Fibroblast of pulmonary artery (primary cell): ENCODE measurements at regions not wholly inside any gene's neighbourhood (a gene's known extent, or its start where the extent isn't known, plus 50 kb on each side); places are given as distances from the start of the nearest gene placed in this dataset.
"Not testable (repeated sequence)": the region's sequence is repeated elsewhere in the genome, so short reads cannot be mapped to it uniquely, and the experiment has no call there.

Source experiments
- DNase-seq: peaks from one replicate; pipeline ENCODE4 v3.0.0-alpha.2; 2010; ENCODE audit warnings: low read depth
- H3K4me3 ChIP-seq: replicated peaks from 2 replicates; pipeline ENCODE4 v1.5.1; 2011; ENCODE audit warnings: low read depth, mild to moderate bottlenecking, control low read depth, low read length, moderate library complexity
- TF ChIP-seq, protein P1 (sequence below): IDR thresholded peaks from 2 replicates; pipeline ENCODE4 v1.5.1; 2011; ENCODE audit warnings: mild to moderate bottlenecking, control low read depth, low read length, inconsistent platforms; ENCODE audit errors: missing control alignments

DNA sequence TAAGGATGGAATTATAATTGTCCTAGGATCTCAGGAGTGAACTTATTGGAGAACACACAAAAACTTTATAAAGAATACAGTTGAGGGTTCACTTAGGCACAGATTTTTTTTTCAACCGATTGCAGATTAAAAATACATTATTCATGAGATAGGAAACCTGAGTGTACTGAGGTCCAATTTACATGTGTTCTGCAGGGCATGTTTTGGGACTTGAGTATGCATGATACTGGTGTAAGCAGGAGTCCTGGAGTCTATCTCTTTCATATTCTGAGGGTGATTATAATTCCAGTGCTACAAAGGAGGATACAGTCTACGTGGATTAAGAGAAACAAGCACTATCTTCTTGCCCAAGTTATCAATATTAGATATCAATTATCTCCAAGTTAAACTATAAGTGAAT is 139.3 kb upstream of the HSFY2 start:
- TF ChIP-seq, protein P1, sequence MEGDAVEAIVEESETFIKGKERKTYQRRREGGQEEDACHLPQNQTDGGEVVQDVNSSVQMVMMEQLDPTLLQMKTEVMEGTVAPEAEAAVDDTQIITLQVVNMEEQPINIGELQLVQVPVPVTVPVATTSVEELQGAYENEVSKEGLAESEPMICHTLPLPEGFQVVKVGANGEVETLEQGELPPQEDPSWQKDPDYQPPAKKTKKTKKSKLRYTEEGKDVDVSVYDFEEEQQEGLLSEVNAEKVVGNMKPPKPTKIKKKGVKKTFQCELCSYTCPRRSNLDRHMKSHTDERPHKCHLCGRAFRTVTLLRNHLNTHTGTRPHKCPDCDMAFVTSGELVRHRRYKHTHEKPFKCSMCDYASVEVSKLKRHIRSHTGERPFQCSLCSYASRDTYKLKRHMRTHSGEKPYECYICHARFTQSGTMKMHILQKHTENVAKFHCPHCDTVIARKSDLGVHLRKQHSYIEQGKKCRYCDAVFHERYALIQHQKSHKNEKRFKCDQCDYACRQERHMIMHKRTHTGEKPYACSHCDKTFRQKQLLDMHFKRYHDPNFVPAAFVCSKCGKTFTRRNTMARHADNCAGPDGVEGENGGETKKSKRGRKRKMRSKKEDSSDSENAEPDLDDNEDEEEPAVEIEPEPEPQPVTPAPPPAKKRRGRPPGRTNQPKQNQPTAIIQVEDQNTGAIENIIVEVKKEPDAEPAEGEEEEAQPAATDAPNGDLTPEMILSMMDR = no peak
- no peak overlapping the region for H3K4me3 ChIP-seq
- DNase-seq = no peak

DNA sequence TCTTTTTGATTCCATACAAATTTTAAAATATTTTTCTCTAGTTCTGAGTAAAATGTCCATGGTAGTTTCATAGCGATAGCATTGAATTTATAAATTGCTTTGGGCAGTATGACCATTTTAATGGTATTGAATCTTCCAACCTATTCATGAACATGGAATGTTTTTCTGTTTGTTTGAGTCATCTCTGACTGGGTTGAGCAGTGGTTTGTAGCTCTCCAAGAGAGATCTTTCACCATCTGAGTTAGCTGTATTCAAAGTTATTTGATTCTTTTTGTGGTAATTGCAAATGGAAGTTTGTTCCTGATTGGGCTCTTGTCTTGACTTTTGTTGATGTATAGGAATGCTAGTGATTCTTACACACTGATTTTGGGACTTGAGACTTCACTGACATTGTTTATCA is 136.3 kb upstream of the HSFY2 start:
- peak; percentile 20 for DNase-seq
- TF ChIP-seq, protein P1 = no peak

DNA sequence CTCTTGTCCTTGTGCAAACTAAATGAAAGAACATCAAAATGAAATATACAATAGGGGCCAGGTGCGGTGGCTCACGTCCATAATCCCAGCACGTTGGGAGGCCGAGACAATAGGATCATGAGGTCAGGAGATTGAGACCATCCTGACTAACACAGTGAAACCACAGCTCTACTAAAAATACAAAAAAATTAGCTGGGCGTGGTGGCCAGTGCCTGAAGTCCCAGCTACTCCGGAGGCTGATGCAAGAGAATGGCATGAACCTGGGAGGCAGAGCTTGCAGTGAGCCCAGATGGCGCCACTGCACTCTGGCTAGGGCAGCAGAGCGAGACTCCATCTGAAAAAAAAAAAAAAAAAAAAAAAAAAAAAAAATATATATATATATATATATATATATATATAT is 132.7 kb upstream of the HSFY2 start:
- DNase-seq = peak; percentile 22

More for the DNA sequence above, 136.3 kb upstream of the HSFY2 start:
- H3K4me3 ChIP-seq = no peak overlapping the region

DNA sequence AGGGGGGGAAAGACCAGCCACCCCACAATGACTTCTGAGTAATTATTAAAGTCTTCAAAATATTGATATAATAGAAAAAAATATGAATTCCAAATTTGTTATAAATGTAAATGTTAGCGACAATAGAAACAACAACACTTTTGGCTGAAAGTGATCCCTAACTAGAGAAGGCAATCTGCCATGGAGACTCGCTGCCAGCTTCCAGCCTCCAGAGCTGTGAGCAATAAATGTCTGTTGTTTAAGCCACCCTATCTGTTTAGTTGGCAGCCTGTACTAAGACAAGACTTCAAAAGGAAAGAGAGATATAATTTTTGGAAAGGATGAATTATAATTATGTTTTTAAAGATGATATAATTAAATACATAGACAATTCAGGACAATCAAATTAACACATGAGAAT is 130.8 kb upstream of the HSFY2 start:
- H3K4me3 ChIP-seq = no peak overlapping the region
- TF ChIP-seq, protein P1 = no peak
- no peak for DNase-seq

More for the DNA sequence above, 132.7 kb upstream of the HSFY2 start:
- H3K4me3 ChIP-seq = not testable (repeated sequence)

DNA sequence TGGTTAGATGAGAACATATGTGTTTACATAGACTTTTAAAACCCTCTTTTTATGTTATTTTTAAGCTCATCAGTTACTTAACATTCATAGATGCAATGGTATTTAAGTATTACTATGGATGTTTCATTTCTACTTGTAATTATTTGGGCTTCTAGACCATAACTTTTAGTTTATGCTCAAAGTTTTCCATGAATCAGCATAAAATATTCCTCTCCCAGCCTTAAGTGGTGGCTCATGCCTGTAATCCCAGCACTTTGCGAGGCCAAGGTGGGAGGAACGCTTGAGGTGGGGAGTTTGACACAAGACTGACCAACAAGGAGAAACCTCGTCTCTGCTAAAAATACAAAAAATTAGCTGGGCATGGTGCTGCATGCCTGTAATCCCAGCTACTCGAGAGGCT is 118.5 kb upstream of the HSFY2 start:
- TF ChIP-seq, protein P1 = no peak
- no peak overlapping the region for H3K4me3 ChIP-seq
- DNase-seq = no peak

DNA sequence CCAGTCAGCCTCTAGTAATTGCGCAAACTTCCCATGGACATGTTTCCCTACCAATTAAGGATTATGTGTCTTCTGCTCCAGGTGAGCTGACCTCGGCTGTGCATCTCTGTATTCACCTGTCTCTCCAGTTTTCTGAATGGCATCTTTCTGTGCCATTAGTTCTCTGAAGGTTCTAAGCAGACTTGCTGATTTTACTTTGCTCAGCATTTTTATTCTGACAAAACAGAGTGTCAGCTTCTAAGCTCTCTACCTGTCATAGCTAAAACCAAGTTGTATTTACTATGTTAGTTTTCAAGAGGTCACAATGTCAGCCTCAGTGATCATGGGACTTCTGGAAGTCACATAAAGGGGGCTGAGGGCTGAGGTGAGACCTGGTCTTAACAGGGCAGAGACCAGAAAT is 116.0 kb upstream of the HSFY2 start:
- TF ChIP-seq, protein P1 = no peak
- no peak for DNase-seq
- H3K4me3 ChIP-seq = no peak overlapping the region

DNA sequence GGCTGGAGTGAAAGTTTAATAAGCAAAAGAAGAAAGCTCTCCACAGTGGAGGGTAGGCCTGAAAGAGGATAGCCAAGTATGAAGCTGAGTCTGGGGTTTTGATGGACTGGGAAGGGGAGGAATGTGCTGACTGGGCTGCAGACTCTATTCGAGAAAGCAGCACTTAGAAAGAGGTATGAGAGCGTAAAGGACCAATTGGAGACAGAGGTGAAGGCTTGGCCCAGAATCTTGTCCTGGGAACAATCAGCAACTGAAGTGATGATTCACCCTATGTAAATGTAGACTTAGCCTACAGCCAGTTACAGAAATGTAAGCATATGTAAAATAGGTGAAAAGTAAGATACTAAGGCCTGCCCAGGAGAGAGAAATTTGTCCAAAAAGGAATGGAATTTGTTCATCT is 111.2 kb upstream of the HSFY2 start:
- H3K4me3 ChIP-seq = no peak overlapping the region
- peak; percentile 52 for DNase-seq

DNA sequence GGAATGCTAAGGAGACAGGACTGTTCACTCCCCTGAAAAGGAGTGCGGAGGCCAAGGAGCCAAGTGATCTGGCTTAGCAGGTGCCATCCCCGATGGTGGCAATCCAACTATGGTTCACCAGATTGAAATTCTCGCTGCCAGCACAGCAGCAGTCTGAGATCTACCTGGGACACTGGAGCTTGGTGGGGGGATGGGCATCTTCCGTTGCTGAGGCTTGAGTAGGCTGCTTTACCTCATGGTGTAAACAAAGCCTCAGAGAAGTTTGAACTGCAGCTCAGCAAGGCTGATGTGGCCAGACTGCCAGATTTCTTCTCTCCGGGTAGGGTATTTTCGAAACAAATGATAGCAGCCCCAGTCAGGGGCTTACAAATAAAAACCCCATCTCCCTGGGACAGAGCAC is 95.6 kb upstream of the HSFY2 start:
- not testable (repeated sequence) for DNase-seq, H3K4me3 ChIP-seq

More for the DNA sequence above, 111.2 kb upstream of the HSFY2 start:
- TF ChIP-seq, protein P1 = no peak

DNA sequence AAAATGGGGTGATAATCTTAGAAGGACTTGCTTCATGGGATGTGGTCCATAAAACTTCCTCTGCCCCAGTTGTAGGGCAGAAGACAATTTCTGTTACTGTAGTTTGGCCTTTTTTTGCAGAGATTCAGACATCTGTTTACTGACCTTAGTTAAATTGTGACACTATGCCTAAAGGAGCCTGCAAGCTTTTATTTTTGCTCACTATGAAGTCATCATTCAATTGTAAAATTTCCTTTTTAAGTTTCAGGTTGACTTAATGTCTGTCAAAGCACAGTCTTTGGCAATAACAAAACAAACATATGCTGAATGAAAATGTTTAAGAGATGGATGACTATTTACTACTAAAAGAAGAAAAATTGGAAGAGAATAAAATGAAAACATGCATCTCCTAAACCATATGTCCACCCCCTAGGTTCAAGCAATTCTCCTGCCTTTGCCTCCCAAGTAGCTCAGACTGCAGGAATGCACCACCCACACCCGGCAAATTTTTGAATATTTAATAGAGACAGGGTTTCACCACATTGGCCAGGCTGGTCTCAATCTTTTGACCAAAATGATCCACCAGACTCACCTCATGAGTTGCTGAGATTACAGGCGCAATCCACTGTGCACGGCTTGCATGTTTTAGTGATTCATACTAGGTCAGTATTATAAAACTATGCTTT is 93.5 kb upstream of the HSFY2 start:
- not testable (repeated sequence) for DNase-seq, H3K4me3 ChIP-seq

DNA sequence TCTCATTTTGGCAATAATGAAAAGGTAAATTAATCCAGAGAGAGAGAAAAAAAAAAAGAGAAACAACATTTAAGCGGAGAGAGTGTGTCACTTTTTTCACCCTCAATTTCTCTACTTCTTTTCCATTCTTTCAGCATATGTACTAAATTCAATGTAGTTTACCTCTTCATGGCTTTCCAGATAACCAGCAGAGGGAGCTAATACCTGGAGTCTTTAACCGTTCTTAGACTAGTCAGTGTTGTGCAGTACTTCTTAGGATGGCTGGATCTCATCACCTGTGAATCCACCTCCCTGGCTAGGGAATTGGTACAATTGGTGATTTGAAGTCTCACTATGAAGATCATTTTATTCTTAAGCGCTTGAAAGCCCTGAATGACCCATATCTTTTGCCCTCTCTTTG is 87.3 kb upstream of the HSFY2 start:
- H3K4me3 ChIP-seq, DNase-seq: not testable (repeated sequence)

DNA sequence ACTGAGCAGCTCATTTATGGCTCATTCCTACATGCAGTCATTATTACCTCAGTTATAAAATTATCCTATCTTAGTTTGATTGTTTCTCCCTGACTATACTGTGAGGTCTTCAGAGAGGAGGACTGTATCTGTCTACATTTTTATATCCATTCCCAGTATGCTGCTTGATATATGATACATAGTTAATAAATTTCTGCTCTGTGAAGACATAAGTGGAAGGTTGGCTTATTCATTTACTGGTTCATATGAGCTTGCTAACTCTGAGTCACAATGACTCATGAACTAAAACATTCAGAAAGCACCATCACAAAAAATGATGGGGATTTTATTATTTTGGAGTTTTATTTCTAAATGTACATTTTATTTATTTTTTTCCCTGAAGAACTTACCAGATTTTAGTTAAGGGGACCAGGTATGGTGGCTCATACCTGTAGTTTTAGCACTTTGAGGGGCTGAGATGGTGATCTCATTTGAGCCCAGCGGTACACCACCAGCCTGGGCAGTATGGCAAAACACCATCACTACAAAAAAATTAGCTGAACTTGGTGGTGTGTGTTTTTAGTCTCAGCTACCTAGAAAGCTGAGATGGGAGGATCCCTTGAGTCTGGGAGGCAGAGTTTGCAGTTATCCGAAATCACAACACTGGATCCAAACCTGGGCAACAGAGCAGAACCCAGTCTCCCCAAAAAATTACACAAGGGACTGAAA is 85.1 kb upstream of the HSFY2 start:
- not testable (repeated sequence) for DNase-seq, H3K4me3 ChIP-seq
